NCI-H345 treated with DMSO at 0.1 percent for 48 hours (cell line): ENCODE measurements at regions not wholly inside any gene's neighbourhood (a gene's known extent, or its start where the extent isn't known, plus 50 kb on each side); places are given as distances from the start of the nearest gene placed in this dataset.

Experiments
- DNase-seq: peaks from one replicate; lab custom pipeline; 2025; ENCODE audit not compliant: unreplicated experiment; lab: John Stamatoyannopoulos, UW

DNA sequence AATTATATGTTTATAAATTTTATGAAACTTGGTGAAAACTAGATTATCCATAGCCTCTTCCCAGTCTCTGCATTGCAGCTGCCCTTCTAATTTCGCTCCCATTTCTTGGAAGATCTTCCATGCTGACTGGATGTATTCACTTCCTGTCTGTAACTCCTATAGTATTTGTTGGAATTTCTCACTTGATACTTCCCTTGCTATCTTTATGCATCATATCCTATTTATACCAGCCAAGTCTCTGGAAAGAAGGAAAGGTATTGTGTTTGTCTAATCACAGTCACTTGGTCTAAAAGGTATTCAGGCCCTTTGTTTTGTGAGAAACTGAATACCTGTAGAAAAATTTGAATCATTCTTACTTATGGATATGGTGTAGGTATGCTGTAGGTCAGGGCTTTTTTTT, 870.9 kb upstream of the FRG1 start:
- DNase-seq: no peak

DNA sequence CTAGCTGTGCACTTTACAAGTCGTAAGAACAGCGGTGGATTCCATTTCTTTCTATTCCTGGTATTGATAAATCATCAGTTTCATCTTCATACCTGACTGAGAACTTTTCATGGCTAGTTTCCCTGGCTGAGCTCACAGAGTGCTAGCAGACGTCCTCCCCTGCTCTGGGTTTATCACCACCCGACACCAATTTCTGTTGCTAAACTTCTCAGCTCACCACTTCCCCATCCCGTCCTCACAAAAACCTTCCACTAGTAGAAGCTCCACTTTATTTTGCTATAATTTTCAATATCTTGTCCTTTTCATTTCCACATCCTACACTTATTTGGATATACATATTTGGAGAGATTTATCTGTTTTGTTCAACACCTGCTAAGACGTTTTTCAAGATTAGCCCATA, 869.4 kb upstream of the FRG1 start:
- DNase-seq: no peak

DNA sequence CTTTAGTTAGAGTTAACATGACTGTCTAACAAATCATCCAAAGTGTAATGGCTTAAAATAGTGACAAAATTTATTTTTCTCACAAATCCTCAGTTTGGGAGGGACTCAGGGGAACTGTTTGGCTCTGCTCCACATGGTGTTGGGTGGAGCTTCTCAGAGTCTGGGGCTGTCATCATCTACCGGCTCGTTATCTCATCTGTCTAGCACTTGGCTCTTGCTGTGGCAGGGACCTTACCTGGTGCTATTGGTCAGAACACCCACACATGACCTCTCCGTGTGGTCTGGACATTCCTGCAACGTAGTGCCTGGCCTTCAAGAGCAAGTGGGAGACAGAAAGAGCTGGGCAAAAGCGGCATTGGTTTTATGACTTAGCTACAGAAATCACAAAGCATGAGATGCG, 866.9 kb upstream of the FRG1 start:
- no peak for DNase-seq

DNA sequence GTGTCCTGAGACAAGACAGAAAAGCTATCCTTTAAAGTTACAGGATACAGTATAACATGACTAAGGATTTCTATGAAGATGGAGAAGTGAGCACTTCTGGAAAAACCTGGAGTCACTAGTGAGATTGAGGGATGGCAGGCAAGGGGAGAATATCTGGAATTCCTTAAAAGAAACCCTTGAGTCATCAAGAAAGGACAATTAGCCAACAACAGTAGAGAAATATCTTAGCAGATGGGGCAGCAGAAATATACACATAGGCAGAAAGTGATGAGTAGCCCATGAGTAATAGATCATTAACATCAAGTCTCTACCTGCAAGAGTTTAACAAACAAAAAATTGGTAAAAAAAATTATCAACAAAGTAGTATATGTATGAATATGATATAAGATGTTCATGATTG, 858.8 kb upstream of the FRG1 start:
- DNase-seq: no peak

DNA sequence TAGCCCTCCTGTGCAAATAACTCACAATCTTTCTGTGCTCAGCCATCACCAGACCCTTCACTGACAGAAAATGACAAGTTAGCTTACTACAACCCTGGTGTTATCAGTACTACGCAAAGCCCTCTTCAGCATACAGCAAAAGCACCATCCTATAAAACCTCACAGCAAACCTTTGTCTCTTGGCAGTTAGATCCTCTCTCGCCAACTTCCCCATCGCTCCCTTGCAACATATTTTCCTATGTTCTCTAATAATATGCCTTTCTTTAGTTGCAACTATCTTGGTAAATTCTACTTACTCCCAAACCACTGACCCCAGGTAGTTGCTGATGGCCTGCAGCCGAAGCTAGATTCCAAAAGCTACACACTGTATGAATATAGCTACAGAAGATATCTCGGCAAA, 856.9 kb upstream of the FRG1 start:
- no peak for DNase-seq

DNA sequence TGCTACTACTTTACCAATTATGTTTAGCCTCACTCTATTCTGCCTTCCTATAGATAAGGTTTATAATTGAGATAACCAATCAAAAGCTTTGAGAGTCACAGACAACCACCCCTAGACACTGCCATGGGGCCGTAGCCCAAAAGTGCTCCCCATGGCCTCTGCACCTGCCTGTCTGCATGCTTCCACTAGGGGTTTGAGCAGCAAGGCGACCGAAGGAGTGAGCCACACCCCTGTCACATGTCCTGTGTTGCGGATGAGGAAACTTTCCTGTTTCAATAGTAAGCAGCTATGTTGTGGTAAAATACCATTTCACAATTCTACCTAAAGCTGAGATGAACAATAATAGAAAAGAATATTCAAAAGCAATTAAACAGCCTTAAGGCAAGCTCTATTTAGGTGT, 856.0 kb upstream of the FRG1 start:
- no peak for DNase-seq

DNA sequence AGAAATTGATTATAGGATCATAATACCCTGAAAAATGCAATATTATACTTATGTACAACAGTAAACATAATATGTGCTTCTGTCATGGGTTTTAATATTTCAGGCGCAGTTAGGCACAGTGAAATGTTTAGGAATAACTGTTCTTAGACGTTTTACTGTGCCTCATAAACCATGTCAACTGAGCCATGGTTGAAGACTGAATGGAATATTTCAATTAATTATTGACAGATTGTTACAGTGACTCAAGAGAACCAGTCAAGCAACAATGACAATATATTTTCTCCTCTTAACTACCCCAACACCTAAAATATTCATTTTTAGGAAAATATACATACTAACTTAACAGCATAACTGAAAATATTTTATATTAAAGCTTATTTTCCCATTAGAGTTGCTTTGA, 852.7 kb upstream of the FRG1 start:
- DNase-seq: no peak

DNA sequence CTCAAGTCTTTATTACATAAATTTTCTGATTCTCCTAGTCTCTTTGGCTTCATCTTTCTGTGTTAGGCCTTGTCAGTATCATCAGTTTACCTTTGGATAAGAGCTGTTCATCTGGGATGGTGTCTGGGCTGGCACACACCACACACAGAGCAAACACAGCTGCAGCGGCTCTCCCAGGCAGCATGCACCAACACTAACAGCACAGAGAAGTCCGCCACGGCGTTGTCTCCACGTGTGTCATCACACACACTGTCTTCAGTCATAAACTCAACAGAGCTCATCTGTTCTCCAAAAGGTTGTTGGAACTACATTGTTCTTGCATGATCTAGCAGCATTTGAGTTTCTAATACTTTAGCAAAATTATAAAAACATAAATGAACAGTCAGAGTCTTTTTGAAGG, 851.9 kb upstream of the FRG1 start:
- peak; percentile 22 for DNase-seq

DNA sequence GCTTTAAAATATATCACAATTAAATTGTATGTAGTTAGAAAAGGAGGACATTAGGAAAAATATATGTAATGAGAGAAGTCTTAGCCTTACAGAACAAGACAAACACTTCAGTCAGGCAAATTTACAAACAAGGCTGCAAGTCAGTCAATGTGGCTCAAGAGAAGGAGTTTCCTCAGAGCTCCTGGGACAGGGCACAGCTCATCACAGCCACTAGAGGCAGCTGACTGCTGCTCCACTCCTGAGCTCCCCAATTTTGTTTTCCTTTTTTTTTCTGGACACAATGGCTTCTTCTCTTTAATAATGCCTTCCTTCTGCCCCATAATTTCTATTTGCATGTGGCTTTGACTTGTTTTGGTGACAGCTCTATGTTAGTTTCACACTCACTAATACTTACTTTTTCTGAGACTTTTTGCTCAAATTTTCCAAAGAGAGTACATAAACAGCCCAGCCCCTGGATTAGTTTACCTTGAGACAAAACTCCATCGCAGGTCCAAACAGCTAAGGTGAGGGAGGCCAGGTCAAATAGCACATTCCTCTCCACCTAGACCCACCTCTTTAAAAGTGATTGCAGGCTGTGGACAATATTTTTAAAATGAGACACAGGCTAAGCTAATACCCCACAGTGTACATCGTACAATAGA, 850.4 kb upstream of the FRG1 start:
- DNase-seq: no peak

DNA sequence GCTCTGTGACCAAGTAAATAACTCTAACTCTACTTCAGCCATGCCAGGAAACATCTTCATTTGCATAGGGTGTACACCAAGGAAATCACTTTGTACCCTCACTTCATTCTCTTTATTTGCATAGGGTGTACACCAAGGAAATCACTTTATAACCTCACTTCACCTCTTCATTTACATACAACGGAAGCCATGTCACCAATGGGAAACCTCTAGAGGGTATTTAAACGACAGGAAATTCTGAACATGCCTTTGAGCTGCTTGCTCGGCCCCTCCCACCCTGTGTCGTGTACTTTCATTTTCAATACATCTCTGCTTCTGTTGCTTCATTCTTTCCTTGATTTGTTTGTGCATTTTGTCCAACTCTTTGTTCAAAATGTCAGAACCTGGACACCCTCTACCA, 848.1 kb upstream of the FRG1 start:
- DNase-seq: no peak

DNA sequence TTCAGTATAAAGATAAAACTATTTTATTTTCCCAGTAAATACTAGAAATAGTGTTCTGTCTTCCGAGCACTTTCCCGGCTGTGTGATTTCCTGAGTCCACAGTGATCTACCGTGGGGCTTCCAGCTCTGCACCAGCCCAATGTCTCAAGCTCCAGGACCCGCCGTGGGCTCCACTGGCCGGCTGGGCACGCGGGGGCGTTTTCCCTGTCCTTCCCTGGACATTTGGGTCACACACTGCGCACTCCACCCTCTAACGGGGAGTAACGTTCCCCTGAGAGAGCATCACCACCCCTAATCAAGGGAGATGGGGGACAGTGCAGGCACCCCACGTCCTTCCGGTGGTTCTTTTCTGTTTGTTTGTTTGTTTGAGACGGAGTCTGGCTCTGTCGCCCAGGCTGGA, 844.6 kb upstream of the FRG1 start:
- DNase-seq: no peak

DNA sequence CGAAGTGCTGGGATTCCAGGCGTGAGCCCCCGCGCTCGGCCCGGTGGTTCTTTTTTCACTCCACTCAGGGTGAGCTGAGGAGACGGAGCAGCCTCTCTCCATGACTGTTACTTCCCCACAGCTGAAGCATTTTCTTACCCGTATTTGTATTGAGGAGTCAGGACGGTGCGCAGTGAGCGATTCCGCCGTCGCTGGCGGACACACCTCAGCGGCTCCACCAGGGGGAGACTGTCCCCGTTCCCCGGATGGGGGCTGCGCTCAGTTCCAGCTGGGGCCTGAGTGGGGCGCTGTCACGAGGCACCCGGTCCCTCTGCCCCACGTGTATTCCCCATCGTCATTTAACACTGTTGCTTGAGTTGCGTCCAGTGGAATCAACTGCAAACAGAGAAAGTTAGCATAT, 844.0 kb upstream of the FRG1 start:
- DNase-seq: no peak

DNA sequence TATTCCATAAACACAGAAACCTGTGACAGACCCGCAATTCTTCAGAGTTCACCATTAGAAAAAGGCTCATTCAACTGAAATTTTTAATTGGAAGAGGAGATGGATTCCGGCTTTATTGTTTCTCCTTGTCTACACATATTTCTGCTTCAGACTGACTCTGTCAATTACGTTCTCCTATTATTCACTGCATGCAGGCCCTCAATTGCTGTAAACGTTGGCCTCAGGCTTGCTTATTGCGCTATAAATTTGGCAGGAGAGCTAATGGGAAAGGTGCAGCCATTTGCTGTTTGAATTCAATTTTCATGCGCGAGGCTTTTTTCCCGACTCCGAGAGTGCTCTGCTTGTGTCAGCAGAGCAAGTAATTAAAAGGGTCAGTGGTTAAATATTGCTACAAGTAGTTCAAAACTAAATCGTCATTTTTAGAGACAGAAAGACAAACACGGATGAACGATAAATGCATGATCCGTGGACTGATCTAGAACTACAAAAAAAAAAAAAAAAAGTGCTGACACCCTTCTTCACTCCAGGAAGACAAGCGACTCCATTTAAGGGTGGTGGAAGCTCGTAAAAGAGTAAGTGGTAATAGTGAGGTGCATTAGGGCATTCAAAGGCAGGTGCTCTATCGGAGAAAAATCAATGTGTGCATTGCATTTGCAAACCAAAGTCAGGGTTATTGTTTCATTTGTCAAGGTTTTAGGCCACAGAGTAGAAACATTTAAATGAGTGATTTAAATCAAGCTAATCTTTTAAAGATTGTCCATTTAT, 841.6 kb upstream of the FRG1 start:
- no peak for DNase-seq

DNA sequence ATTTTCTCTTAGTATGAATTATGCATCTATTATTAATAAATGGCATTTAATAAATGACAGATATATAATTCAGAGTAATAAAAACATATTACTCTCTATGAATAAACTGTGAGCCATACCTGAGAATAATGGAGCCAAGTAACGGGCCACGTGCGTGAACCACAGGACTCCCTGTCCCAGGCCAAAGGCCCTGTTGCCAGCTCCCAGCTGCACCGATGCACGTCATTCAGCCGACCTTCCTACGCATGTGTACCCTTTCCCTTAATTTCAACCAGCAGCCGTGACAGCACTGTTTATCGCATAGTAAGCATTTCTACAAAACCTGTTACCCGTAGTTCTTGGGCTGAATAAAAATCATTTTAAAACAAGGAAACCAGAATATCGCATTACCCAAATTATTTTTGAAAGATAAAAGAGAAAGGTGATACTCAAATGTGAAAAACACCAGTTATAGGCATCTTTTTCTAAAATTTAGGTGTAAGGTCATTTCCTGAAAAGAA, 827.2 kb upstream of the FRG1 start:
- DNase-seq: no peak

DNA sequence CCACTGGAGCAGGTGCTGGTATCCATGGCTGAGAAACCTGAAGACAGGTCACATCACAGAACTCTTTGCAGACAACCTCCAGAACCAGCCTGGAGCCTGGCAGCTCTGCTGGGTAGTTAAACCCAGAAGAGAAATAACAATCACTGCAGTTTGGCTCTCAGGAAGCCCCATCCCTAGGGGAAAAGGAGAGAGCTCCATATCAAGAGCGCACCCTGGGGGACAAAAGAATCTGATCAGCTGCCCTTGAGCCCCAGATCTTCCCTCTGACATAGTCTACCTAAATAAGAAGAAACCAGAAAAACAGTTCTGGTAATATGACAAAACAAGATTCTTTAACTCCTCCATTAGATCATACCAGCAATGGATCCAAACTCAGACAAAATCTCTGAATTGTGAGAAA, 823.2 kb upstream of the FRG1 start:
- DNase-seq: no peak

DNA sequence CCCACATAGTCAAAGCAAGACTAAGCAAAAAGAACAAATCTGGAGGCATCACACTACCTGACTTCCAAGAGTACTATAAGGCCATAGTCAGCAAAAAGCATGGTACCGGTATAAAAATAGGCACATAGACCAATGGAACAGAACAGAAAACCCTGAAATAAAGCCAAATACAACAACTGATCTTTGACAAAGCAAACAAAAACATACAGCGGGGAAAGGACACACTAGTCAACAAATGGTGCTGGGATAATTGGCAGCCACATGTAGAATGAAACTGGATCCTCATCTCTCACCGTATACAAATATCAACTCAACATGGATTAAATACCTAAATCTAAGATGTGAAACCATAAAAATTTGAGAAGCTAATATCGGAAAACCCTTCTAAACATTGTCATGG, 819.3 kb upstream of the FRG1 start:
- DNase-seq: peak; percentile 4

DNA sequence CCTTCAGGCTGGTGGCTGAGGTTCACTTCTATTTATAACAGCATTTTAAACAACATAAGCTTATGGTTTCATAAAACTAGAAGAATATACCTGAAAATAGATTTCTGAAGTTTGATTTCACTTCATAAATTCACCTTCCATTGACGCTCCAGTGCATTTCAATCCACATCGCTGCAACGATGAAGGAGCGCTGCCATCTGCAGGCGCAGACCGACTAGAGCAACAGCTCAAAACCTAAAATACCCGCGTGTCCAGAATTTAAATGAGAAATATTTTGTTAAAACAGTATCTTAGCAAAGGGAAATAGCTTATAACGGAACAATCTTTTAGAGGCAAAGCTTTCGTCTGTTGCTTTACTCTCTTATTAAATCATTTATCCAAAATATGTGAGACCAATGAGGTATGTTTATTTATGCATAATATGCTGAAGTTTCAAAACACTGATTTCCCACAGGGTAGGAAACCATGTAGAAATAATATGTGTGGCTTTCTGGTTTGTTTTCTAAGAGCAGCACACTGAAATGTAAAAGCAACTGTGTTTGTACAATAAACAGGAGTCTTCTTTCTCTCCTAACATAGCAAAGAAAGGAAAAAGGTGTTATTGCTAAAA, 816.4 kb upstream of the FRG1 start:
- peak; percentile 8 for DNase-seq

DNA sequence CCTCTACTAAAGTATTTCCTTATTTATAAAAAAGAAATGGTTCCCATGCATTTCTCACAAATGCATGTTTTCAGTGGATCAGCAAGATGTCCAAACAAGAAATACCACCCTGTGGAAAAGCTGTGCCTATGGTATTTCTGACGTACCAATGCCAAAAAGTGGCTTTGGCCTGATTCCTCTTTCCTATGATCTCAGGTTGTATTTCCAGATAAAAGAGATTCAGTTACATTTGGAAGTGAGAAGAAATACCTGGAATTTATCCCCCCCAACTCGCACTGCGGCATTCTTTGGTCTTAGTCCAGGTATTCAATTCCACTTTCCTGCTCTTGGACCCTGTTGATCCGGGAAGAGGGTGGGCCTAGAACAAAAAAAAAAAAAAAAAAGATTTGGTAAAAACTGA, 815.9 kb upstream of the FRG1 start:
- no peak for DNase-seq

DNA sequence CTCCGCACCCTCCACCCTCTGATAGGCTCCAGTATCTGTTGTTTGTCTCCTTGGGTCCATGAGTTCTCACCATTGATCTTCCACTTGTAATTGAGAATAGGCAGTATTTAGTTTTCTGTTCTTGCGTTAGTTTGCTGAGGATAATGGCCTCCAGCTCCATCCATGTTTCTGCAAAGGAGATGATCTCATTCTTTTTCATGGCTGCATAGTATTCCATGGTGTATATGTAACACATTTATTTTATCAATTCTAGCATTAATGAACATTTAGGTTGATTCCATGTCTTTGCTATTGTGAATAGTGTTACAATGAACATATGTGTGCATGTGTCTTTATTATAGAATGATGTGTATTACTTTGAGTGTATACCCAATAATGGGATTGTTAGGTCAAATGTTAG, 814.6 kb upstream of the FRG1 start:
- no peak for DNase-seq

DNA sequence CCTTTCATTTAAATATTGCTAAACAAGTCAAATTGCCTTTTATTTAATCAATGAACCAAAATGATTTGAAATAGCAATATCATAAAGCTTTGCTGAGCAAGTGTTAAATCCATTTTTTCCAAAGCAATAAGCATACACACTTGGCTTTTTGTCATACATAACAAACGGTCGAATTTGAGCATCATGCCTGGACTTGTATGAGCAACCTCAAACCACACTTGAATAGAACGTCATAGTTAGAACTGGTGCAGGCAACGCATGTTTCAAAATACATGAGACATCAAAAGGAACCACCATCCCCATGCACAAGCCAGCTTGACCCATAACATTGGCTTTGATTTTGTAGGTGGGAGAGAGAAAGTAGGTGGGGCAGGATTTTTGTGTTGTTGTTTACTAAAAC, 812.3 kb upstream of the FRG1 start:
- DNase-seq: no peak

DNA sequence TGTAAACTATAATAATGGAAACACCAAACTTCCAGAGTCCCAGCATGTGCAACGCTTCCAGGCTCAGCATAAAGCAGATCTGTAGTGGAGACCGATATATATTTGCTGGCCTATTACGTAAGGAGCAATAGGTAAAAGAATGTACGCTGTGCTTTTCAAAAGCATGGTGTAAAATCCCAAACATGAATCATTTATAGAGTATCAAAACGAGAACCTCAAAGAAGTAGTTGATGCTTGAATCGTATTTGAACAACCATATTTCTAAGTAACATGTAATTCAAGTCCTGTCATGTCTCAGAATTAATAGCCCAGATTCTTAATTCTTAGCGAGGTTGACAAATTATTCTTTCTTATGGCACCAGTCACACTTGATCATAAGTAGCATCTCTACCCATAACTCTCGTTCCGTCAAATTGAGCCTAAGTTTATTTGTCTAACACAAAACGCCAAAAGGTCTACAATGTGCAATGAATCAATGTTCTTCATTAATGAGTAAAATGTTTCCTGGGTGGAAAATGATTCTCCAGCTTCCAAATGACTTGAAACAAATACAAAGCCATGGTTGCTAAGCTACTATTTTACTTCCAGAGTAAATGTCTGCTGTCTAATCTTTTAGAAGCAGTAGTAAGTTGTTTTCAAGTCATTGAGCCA, 811.5 kb upstream of the FRG1 start:
- DNase-seq: no peak

DNA sequence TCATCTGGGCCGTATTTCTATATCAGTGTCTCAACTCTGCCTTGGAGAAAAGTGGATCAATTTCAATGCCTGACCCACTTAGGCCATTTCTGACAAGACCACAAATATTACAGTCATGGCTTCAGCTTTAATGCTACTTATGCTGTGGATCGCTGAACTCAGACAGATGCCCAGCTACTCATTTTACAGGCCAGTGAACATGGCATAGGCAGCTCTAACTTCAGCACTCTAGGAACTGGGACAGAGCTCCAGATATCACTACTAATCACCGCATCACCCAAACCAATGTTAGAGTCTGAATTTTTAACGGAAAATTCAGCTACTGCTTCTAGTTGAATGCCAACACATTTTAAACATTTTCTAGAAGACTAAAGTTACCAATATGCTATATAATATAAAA, 809.6 kb upstream of the FRG1 start:
- DNase-seq: no peak
